ENCODE measurements at regions not wholly inside any gene's neighbourhood (a gene's known extent, or its start where the extent isn't known, plus 50 kb on each side); places are given as distances from the start of the nearest gene placed in this dataset.

DNA sequence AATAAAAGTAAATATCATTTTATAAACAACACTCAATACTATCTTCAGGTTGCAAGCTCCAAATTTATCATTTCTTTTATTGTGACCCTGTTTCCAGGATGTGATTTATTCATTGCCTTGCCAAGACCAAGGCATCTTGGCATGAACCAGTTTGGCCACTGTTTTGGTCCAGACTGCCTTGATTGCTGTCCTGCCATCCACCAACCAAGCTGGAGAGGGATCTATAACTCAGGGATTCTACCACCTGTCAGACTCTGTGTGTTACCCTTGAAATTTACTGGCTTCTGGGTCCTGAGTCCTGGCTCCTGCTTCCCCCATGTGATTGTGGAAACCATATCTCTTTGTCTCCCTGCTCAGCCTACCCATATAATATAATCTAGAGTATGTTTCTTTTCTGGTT lies 343.0 kb downstream of the GPAM start:
- H3K9me3 ChIP-seq (ENCODE audit: control insufficient read depth in 5 of 5, low read length in 5 of 5) = no peaks in the 10 kb centered on the region
- peaks cover 0 to 3% (median 0%) of the 10 kb centered on the region in 5 donors for H3K4me1 ChIP-seq (ENCODE audit: control insufficient read depth in 5 of 5, insufficient read depth in 5 of 5, low read length in 5 of 5)
- no peaks in the 10 kb centered on the region for H3K36me3 ChIP-seq (ENCODE audit: control insufficient read depth in 5 of 5, insufficient read depth in 5 of 5, low read length in 5 of 5)
- no peaks in the 10 kb centered on the region for H3K27me3 ChIP-seq (ENCODE audit: control insufficient read depth in 5 of 5, insufficient read depth in 4 of 5, low read length in 5 of 5)
- H3K9ac ChIP-seq (ENCODE audit: low read length in 5 of 5) = no peak overlapping the region
- H3K4me3 ChIP-seq (ENCODE audit: low read depth in 1 of 5, low read length in 5 of 5) = no peak overlapping the region
- H3K27ac ChIP-seq (ENCODE audit: low read depth, low read length) = no peak overlapping the region

DNA sequence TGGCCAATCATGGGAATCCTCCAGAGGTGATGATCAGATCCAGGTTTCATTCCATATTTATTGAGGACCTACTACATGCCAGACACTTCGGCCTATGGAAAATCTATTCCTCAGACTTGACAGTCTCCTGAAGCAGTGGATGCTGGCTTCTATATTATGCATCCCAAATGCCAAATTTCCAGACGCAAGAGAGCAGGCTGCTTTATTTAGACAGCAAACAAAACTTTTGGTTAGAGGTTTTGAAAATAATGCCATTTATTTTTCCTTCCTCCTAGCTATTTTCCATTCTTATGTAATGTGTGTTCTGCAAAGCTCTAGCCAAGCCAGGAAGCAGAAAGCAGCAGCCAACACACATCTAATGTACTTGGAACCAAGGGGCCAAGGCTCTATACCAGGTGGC lies 330.8 kb downstream of the GPAM start:
- Histone ChIP-seq H3K4me3 (ENCODE audit: low read depth in 1 of 5, low read length in 5 of 5) (no peak overlapping the region), H3K27me3 (ENCODE audit: control insufficient read depth in 5 of 5, insufficient read depth in 4 of 5, low read length in 5 of 5) (no peaks in the 10 kb centered on the region), H3K36me3 (ENCODE audit: control insufficient read depth in 5 of 5, insufficient read depth in 5 of 5, low read length in 5 of 5) (no peaks in the 10 kb centered on the region), H3K27ac (ENCODE audit: low read depth, low read length) (no peak overlapping the region), H3K9me3 (ENCODE audit: control insufficient read depth in 5 of 5, low read length in 5 of 5) (peaks cover 0 to 7% (median 3%) of the 10 kb centered on the region in 5 donors), H3K4me1 (ENCODE audit: control insufficient read depth in 5 of 5, insufficient read depth in 5 of 5, low read length in 5 of 5) (no peaks in the 10 kb centered on the region), H3K9ac (ENCODE audit: low read length in 5 of 5) (no peak overlapping the region)

DNA sequence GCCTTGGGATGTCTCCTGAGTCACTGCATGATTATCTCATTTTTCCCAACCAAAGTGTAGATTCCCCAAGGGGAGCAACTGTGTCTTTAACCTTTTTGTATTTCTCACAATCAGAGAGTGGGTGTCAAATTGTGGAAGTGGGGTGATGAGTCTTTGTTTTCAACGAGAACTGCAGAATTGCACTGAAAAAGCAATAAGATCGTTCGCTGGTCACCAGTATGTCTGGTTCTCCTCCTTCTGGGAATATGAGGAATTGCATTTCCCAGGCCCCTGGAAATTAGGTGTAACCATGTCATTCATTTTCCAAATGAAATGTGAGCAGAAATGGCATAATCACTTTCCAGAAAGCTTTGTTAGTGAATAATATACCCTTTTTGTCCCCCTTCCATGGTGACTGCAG lies 326.9 kb downstream of the GPAM start:
- Histone ChIP-seq H3K27ac (ENCODE audit: low read depth, low read length) (no peak overlapping the region), H3K9ac (ENCODE audit: low read length in 5 of 5) (no peak overlapping the region), H3K27me3 (ENCODE audit: control insufficient read depth in 5 of 5, insufficient read depth in 4 of 5, low read length in 5 of 5) (no peaks in the 10 kb centered on the region), H3K36me3 (ENCODE audit: control insufficient read depth in 5 of 5, insufficient read depth in 5 of 5, low read length in 5 of 5) (no peaks in the 10 kb centered on the region), H3K4me3 (ENCODE audit: low read depth in 1 of 5, low read length in 5 of 5) (no peak overlapping the region), H3K9me3 (ENCODE audit: control insufficient read depth in 5 of 5, low read length in 5 of 5) (no peaks in the 10 kb centered on the region), H3K4me1 (ENCODE audit: control insufficient read depth in 5 of 5, insufficient read depth in 5 of 5, low read length in 5 of 5) (no peaks in the 10 kb centered on the region)

DNA sequence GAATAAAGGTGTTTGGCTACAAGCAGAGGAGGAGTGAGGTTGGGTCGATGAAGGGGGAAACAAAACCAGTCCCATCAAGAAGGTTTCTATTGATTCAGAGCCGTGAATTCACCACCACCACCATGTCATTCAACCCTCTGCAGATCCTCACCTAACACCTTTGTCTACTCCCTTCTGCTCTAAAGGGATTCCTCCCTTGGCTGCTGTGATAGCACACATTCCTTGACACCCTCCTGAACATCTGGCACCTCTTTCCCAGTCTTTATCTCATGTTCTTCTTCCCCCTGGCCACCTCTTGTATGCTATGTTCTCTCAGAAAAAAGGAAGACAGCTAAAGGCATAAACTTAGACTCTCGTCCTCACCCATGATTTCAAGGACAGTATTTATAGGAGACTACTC lies 318.0 kb downstream of the GPAM start:
- no peaks in the 10 kb centered on the region for H3K9me3 ChIP-seq (ENCODE audit: control insufficient read depth in 5 of 5, low read length in 5 of 5)
- H3K36me3 ChIP-seq (ENCODE audit: control insufficient read depth in 5 of 5, insufficient read depth in 5 of 5, low read length in 5 of 5) = no peaks in the 10 kb centered on the region
- H3K27me3 ChIP-seq (ENCODE audit: control insufficient read depth in 5 of 5, insufficient read depth in 4 of 5, low read length in 5 of 5) = no peaks in the 10 kb centered on the region
- no peak overlapping the region for H3K27ac ChIP-seq (ENCODE audit: low read depth, low read length)
- no peak overlapping the region for H3K4me3 ChIP-seq (ENCODE audit: low read depth in 1 of 5, low read length in 5 of 5)
- H3K9ac ChIP-seq (ENCODE audit: low read length in 5 of 5) = no peak overlapping the region
- H3K4me1 ChIP-seq (ENCODE audit: control insufficient read depth in 5 of 5, insufficient read depth in 5 of 5, low read length in 5 of 5) = no peaks in the 10 kb centered on the region

DNA sequence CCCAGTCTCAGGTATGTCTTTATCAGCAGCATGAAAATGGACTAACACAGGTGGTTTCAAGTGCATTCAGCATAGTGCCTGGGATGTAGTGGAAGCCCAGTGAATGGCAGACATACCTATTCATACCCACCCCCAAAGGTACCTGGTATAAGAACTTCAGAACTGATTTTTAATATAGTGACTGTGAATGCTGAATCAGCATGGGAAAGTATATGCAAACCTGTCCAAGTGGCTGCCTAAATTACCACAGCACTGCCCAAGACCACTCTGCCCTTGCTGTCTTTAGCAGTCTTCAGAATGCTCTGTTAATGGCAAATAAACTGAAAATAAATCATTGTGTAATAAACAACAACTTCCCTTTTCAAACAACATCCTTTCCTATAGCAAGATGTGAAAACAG lies 312.1 kb downstream of the GPAM start:
- Histone ChIP-seq H3K36me3 (ENCODE audit: control insufficient read depth in 5 of 5, insufficient read depth in 5 of 5, low read length in 5 of 5) (peaks cover 0 to 2% (median 0%) of the 10 kb centered on the region in 5 donors), H3K27me3 (ENCODE audit: control insufficient read depth in 5 of 5, insufficient read depth in 4 of 5, low read length in 5 of 5) (no peaks in the 10 kb centered on the region), H3K9me3 (ENCODE audit: control insufficient read depth in 5 of 5, low read length in 5 of 5) (no peaks in the 10 kb centered on the region), H3K4me1 (ENCODE audit: control insufficient read depth in 5 of 5, insufficient read depth in 5 of 5, low read length in 5 of 5) (no peaks in the 10 kb centered on the region), H3K27ac (ENCODE audit: low read depth, low read length) (no peak overlapping the region), H3K9ac (ENCODE audit: low read length in 5 of 5) (no peak overlapping the region), H3K4me3 (ENCODE audit: low read depth in 1 of 5, low read length in 5 of 5) (no peak overlapping the region)

DNA sequence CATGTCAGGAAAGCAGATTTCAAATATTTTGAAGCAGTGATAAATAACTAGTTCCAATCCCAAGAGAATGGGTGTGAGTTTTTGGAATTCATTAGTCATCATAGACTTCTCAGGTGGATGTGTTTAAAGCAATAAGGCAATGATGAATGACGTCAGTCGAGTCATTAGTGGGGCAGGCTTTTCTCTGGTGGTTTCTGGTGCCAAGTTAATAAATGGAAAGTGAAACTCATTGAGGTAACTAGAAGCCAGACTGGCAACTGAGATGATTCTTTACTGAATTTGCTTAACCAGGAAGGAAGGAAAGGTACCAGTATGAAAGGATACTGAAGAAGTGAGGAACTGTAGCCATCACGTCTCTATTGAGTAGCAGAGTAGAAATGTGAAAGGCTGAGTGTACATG lies 311.0 kb downstream of the GPAM start:
- H3K9ac ChIP-seq (ENCODE audit: low read length in 5 of 5) = no peak overlapping the region
- H3K27ac ChIP-seq (ENCODE audit: low read depth, low read length) = no peak overlapping the region
- H3K36me3 ChIP-seq (ENCODE audit: control insufficient read depth in 5 of 5, insufficient read depth in 5 of 5, low read length in 5 of 5) = peaks cover 0 to 2% (median 0%) of the 10 kb centered on the region in 5 donors
- H3K4me3 ChIP-seq (ENCODE audit: low read depth in 1 of 5, low read length in 5 of 5) = no peak overlapping the region
- H3K4me1 ChIP-seq (ENCODE audit: control insufficient read depth in 5 of 5, insufficient read depth in 5 of 5, low read length in 5 of 5) = no peaks in the 10 kb centered on the region
- H3K27me3 ChIP-seq (ENCODE audit: control insufficient read depth in 5 of 5, insufficient read depth in 4 of 5, low read length in 5 of 5) = no peaks in the 10 kb centered on the region
- no peaks in the 10 kb centered on the region for H3K9me3 ChIP-seq (ENCODE audit: control insufficient read depth in 5 of 5, low read length in 5 of 5)

DNA sequence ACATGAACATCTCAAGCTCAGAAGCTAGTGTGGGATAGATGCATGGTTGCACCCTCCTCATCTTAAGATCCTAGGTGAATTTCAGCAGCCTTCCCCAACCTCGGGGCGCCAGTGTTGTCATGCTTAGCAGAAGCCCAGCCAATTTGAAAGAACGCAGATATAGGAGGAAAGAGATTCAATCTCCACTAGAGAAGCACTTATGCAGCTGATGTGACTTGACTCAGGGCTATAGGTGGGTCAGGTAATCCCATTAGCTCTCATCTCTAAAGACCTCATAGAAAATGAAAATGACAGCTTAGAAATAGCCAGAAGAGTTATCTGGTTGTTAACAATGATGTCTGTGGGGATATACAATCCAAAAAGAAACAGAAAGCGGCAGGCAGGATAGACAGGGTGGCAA lies 310.5 kb downstream of the GPAM start:
- peaks cover 0 to 2% (median 0%) of the 10 kb centered on the region in 5 donors for H3K36me3 ChIP-seq (ENCODE audit: control insufficient read depth in 5 of 5, insufficient read depth in 5 of 5, low read length in 5 of 5)
- no peak overlapping the region for H3K4me3 ChIP-seq (ENCODE audit: low read depth in 1 of 5, low read length in 5 of 5)
- H3K27ac ChIP-seq (ENCODE audit: low read depth, low read length) = no peak overlapping the region
- H3K4me1 ChIP-seq (ENCODE audit: control insufficient read depth in 5 of 5, insufficient read depth in 5 of 5, low read length in 5 of 5) = no peaks in the 10 kb centered on the region
- no peaks in the 10 kb centered on the region for H3K27me3 ChIP-seq (ENCODE audit: control insufficient read depth in 5 of 5, insufficient read depth in 4 of 5, low read length in 5 of 5)
- no peaks in the 10 kb centered on the region for H3K9me3 ChIP-seq (ENCODE audit: control insufficient read depth in 5 of 5, low read length in 5 of 5)
- H3K9ac ChIP-seq (ENCODE audit: low read length in 5 of 5) = no peak overlapping the region

DNA sequence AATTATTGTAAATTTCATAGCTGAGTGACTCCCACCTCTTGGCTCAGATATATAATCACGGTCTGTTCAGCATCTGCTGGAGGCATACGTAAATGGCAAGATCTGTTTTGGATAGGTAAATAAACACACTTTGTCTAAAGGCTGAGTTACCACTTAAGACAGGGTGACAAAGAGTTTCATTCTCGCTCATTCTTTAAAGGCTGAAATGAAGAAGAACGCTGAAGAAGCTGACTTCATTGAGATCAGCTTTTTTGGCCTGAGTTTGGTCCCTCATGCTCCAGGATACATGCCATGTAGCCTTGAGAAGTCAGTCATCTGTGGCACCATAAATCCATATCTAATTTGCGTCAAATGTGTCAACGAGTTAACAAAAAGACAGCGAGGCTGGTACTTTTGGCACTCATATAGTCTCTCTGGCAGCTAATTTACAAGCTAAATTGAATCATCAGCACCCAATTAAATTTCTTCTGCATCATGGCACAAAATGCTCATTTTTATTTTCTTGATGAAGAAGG lies 309.9 kb downstream of the GPAM start:
- no peak overlapping the region for H3K9ac ChIP-seq (ENCODE audit: low read length in 5 of 5)
- H3K27me3 ChIP-seq (ENCODE audit: control insufficient read depth in 5 of 5, insufficient read depth in 4 of 5, low read length in 5 of 5) = no peaks in the 10 kb centered on the region
- no peaks in the 10 kb centered on the region for H3K9me3 ChIP-seq (ENCODE audit: control insufficient read depth in 5 of 5, low read length in 5 of 5)
- no peak overlapping the region for H3K27ac ChIP-seq (ENCODE audit: low read depth, low read length)
- H3K4me1 ChIP-seq (ENCODE audit: control insufficient read depth in 5 of 5, insufficient read depth in 5 of 5, low read length in 5 of 5) = no peaks in the 10 kb centered on the region
- no peak overlapping the region for H3K4me3 ChIP-seq (ENCODE audit: low read depth in 1 of 5, low read length in 5 of 5)
- peaks cover 0 to 2% (median 0%) of the 10 kb centered on the region in 5 donors for H3K36me3 ChIP-seq (ENCODE audit: control insufficient read depth in 5 of 5, insufficient read depth in 5 of 5, low read length in 5 of 5)

DNA sequence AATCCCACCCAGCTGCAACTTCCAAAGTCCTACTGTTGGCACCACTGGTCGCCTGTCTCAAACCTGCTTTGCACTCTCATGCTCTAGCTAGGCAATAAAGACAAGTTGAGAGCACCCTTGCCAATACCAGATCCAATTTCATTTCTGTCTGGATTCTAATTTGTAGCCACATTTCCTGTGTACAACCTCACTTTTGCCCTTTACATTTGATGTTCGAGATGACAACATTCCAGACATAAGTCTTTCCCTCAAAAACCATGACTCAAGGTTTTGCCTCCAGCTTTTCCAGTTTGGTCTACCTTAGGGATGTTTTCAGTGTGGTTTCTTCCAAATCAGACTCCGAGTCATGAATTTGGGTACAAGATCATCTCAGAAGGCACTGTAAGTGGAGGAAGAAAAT lies 309.0 kb downstream of the GPAM start:
- Histone ChIP-seq H3K4me1 (ENCODE audit: control insufficient read depth in 5 of 5, insufficient read depth in 5 of 5, low read length in 5 of 5) (no peaks in the 10 kb centered on the region), H3K9me3 (ENCODE audit: control insufficient read depth in 5 of 5, low read length in 5 of 5) (no peaks in the 10 kb centered on the region), H3K27me3 (ENCODE audit: control insufficient read depth in 5 of 5, insufficient read depth in 4 of 5, low read length in 5 of 5) (no peaks in the 10 kb centered on the region), H3K9ac (ENCODE audit: low read length in 5 of 5) (no peak overlapping the region), H3K36me3 (ENCODE audit: control insufficient read depth in 5 of 5, insufficient read depth in 5 of 5, low read length in 5 of 5) (peaks cover 0 to 2% (median 0%) of the 10 kb centered on the region in 5 donors), H3K4me3 (ENCODE audit: low read depth in 1 of 5, low read length in 5 of 5) (no peak overlapping the region), H3K27ac (ENCODE audit: low read depth, low read length) (no peak overlapping the region)

DNA sequence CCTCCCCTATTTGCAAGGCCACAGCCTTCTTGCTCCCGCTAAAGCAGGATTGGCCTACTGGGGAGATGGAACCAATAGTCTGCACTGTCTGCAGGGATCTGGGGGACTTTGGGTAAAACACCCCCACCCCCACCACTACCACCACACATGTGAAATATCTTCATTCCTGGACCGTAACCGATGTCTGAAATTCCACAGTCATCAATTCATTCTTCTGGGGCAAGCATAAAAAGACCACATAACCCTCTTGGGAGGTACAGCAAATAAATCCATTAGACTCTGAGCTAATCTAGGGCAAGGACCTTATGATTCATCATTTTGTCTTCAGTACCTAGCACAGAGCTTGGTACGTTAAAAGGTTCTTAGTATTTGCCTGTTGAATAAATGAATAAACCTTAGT lies 307.8 kb downstream of the GPAM start:
- H3K27me3 ChIP-seq (ENCODE audit: control insufficient read depth in 5 of 5, insufficient read depth in 4 of 5, low read length in 5 of 5) = no peaks in the 10 kb centered on the region
- H3K4me1 ChIP-seq (ENCODE audit: control insufficient read depth in 5 of 5, insufficient read depth in 5 of 5, low read length in 5 of 5) = no peaks in the 10 kb centered on the region
- H3K4me3 ChIP-seq (ENCODE audit: low read depth in 1 of 5, low read length in 5 of 5) = no peak overlapping the region
- H3K36me3 ChIP-seq (ENCODE audit: control insufficient read depth in 5 of 5, insufficient read depth in 5 of 5, low read length in 5 of 5) = peaks cover 0 to 2% (median 0%) of the 10 kb centered on the region in 5 donors
- H3K9ac ChIP-seq (ENCODE audit: low read length in 5 of 5) = no peak overlapping the region
- no peaks in the 10 kb centered on the region for H3K9me3 ChIP-seq (ENCODE audit: control insufficient read depth in 5 of 5, low read length in 5 of 5)
- no peak overlapping the region for H3K27ac ChIP-seq (ENCODE audit: low read depth, low read length)

DNA sequence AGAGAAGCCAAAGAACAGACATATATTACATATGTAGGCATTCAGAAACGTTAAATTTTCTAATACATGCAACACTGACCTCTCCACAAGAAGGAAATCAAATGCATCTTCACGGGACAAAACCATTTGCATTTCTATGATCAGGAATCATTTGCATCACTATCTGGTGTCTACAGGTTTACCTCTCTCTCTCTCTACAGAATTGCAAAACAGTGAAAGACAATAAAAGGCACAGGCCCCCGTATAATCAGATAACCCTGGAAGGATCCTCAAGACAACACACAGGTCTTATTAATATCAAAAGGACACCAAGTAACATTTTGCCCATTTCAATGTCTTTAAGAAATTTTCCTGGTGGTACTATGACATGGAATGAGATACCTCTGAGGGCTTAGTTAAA lies 306.3 kb downstream of the GPAM start:
- Histone ChIP-seq H3K27me3 (ENCODE audit: control insufficient read depth in 5 of 5, insufficient read depth in 4 of 5, low read length in 5 of 5) (no peaks in the 10 kb centered on the region), H3K27ac (ENCODE audit: low read depth, low read length) (no peak overlapping the region), H3K4me1 (ENCODE audit: control insufficient read depth in 5 of 5, insufficient read depth in 5 of 5, low read length in 5 of 5) (no peaks in the 10 kb centered on the region), H3K9ac (ENCODE audit: low read length in 5 of 5) (no peak overlapping the region), H3K9me3 (ENCODE audit: control insufficient read depth in 5 of 5, low read length in 5 of 5) (no peaks in the 10 kb centered on the region), H3K4me3 (ENCODE audit: low read depth in 1 of 5, low read length in 5 of 5) (no peak overlapping the region), H3K36me3 (ENCODE audit: control insufficient read depth in 5 of 5, insufficient read depth in 5 of 5, low read length in 5 of 5) (no peaks in the 10 kb centered on the region)

Measured in subcutaneous abdominal adipose tissue (tissue), 5 donors.